PFSK-1 (cell line): ENCODE measurements at regions not wholly inside any gene's neighbourhood (a gene's known extent, or its start where the extent isn't known, plus 50 kb on each side); places are given as distances from the start of the nearest gene placed in this dataset.

Source experiments
- POLR2AphosphoS5 ChIP-seq: IDR thresholded peaks from 2 replicates; pipeline ENCODE4 v1.6.1; 2012; ENCODE audit warnings: low read depth, mild to moderate bottlenecking, control low read depth, low read length, moderate library complexity
- SIN3A ChIP-seq: IDR thresholded peaks from 2 replicates; pipeline ENCODE4 v1.6.1; 2012; ENCODE audit warnings: mild to moderate bottlenecking, low read length, moderate library complexity, borderline replicate concordance; ENCODE audit not compliant: insufficient read depth

- TF ChIP-seq POLR2AphosphoS5 (no peak), SIN3A (no peak)
Measured at GRCh38 chr4:147332091-147332490, 148.8 kb upstream of the EDNRA start.
